CD14-positive monocyte (primary cell): ENCODE measurements at regions not wholly inside any gene's neighbourhood (a gene's known extent, or its start where the extent isn't known, plus 50 kb on each side); places are given as distances from the start of the nearest gene placed in this dataset.

Experiments used
- DNase-seq, 3 donors: peaks; one replicate each; pipeline ENCODE4 v3.0.0-alpha.2; 2011 to 2022
- H2AFZ ChIP-seq: 2 replicates; pipeline ENCODE4 v1.6.0; 2012; ENCODE audit warnings: mild to moderate bottlenecking, low read depth, low read length, inconsistent platforms; ENCODE audit not compliant: insufficient read depth, poor library complexity, severe bottlenecking
- H3K27ac ChIP-seq, 2 donors: 1 replicate in 1 of 2; 2 replicates in 1 of 2; pipeline ENCODE4 v1.5.1; 2012 to 2013; ENCODE audit warnings: low read length in 2 of 2, control low read depth in 1 of 2, inconsistent platforms in 1 of 2, low read depth in 1 of 2, mild to moderate bottlenecking in 1 of 2
- H3K27me3 ChIP-seq, 2 donors: one replicate each; pipeline versions ENCODE4 v1.6.0 to v1.6.1; 2011 to 2013; ENCODE audit warnings: low read length in 2 of 2; ENCODE audit not compliant: control insufficient read depth in 2 of 2, insufficient read depth in 2 of 2
- H3K36me3 ChIP-seq, 2 donors: replicated peaks in 1 of 2; 1 replicate in 1 of 2; 2 replicates in 1 of 2; pipeline versions ENCODE4 v1.5.1 to v1.6.1; 2012 to 2013; ENCODE audit warnings: low read length in 2 of 2, control low read depth in 1 of 2, inconsistent platforms in 1 of 2, mild to moderate bottlenecking in 1 of 2; ENCODE audit not compliant: insufficient read depth in 2 of 2, control insufficient read depth in 1 of 2
- H3K4me1 ChIP-seq, 2 donors: 1 replicate in 1 of 2; 2 replicates in 1 of 2; pipeline versions ENCODE4 v1.5.1 to v1.6.1; 2012 to 2013; ENCODE audit warnings: low read length in 2 of 2, control low read depth in 1 of 2, inconsistent platforms in 1 of 2, mild to moderate bottlenecking in 1 of 2, moderate library complexity in 1 of 2; ENCODE audit not compliant: insufficient read depth in 2 of 2, control insufficient read depth in 1 of 2
- H3K4me2 ChIP-seq: replicated peaks from 2 replicates; pipeline ENCODE3; 2012; ENCODE audit warnings: low read length, moderate library complexity, mild to moderate bottlenecking; ENCODE audit not compliant: poor library complexity, severe bottlenecking; ENCODE audit errors: extremely low read depth
- H3K4me3 ChIP-seq, 3 experiments: fragments of 200-600 bp in 1 of 3; sonication (generic) in 1 of 3; replicated peaks in 1 of 3; 1 replicate in 2 of 3; 2 replicates in 1 of 3; pipeline ENCODE4 v1.5.1; 2011 to 2013; ENCODE audit warnings: low read length in 3 of 3, mild to moderate bottlenecking in 3 of 3, control low read depth in 2 of 3, low read depth in 2 of 3, inconsistent platforms in 1 of 3, moderate library complexity in 1 of 3
- H3K79me2 ChIP-seq: 2 replicates; pipeline ENCODE4 v1.6.0; 2012; ENCODE audit warnings: mild to moderate bottlenecking, control low read depth, inconsistent platforms, low read length, moderate library complexity; ENCODE audit not compliant: insufficient read depth
- H3K9ac ChIP-seq: 2 replicates; pipeline ENCODE4 v1.6.0; 2017; ENCODE audit warnings: low read length, mild to moderate bottlenecking; ENCODE audit not compliant: insufficient read depth, poor library complexity, severe bottlenecking
- H3K9me3 ChIP-seq, 2 donors: replicated peaks in 1 of 2; 1 replicate in 1 of 2; 2 replicates in 1 of 2; pipeline versions ENCODE4 v1.5.1 to v1.6.1; 2012 to 2013; ENCODE audit warnings: low read length in 2 of 2, control low read depth in 1 of 2; ENCODE audit not compliant: control insufficient read depth in 1 of 2, insufficient read depth in 1 of 2
- H4K20me1 ChIP-seq: 2 replicates; pipeline ENCODE4 v1.6.0; 2012; ENCODE audit warnings: mild to moderate bottlenecking, low read length, control low read depth, moderate library complexity; ENCODE audit not compliant: insufficient read depth
- H3K27ac Mint-ChIP-seq, 7 donors: one replicate each; pipeline ENCODE4 v1.8.0; 2020; ENCODE audit warnings: mild to moderate bottlenecking in 7 of 7, mixed read lengths in 7 of 7, moderate library complexity in 6 of 7, inconsistent platforms in 2 of 7
- H3K27me3 Mint-ChIP-seq, 3 donors: one replicate each; pipeline ENCODE4 v1.8.0; 2021 to 2022; ENCODE audit warnings: low read depth in 3 of 3, mild to moderate bottlenecking in 3 of 3, mixed read lengths in 3 of 3, moderate library complexity in 3 of 3, inconsistent platforms in 1 of 3
- H3K36me3 Mint-ChIP-seq, 2 donors: one replicate each; pipeline ENCODE4 v1.8.0; 2020; ENCODE audit warnings: mixed read lengths in 2 of 2, inconsistent platforms in 1 of 2, mild to moderate bottlenecking in 1 of 2
- H3K4me1 Mint-ChIP-seq: one replicate; pipeline ENCODE4 v1.8.0; 2020; ENCODE audit warnings: mild to moderate bottlenecking, mixed read lengths
- H3K4me3 Mint-ChIP-seq, 2 donors: one replicate each; pipeline ENCODE4 v1.8.0; 2020; ENCODE audit warnings: mild to moderate bottlenecking in 2 of 2, mixed read lengths in 2 of 2, moderate library complexity in 1 of 2
- H3K9me3 Mint-ChIP-seq, 7 donors: one replicate each; pipeline ENCODE4 v1.8.0; 2020 to 2022; ENCODE audit warnings: mixed read lengths in 7 of 7, mild to moderate bottlenecking in 6 of 7, moderate library complexity in 6 of 7, inconsistent platforms in 2 of 7
- WGBS: methylation state at CpG from one replicate; pipeline ENCODE4 v1.1.5; 2013; ENCODE audit warnings: missing lambda C conversion rate; ENCODE audit not compliant: insufficient coverage; 5-methylcytosine and 5-hydroxymethylcytosine counted together
- intact Hi-C, 2 donors: fragments of 100-400 bp; cut with micrococcal nuclease; formaldehyde crosslinking; loops; one replicate each; pipeline versions ENCODE4 v1.15.0 to v1.15.1; 2023
- TF ChIP-seq, protein P1 (sequence below): fragments of 200-600 bp; IDR thresholded peaks from one replicate; pipeline ENCODE4 v1.8.0; 2022; ENCODE audit warnings: antibody characterized with exemption, mild to moderate bottlenecking

DNA sequence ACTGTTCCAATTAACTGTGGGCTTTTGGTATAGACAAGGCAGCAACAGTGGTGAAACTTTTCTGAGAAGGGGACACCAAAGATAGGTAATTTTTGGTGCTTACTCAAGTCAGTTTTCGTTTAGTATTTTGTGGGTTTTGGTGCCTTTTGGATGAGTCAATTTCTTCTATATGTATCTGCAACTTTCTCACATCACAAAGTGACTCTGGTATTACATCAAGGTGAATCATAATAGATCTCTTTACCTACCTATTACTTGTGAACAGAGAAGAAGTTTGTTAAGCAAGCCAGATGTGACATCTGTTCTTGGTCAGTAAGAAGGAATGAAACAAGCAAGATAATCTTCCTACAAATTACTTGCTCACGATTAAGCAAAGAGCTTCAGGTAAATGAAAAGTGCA lies 732.4 kb upstream of the DPPA4 start:
- Mint-ChIP-seq H3K27me3 (peaks cover 0 to 2% (median 0%) of the 10 kb centered on the region in 3 donors), H3K4me1 (no peaks in the 10 kb centered on the region), H3K27ac (no peak overlapping the region), H3K9me3 (peaks cover 0 to 13% (median 4%) of the 10 kb centered on the region in 7 donors), H3K4me3 (no peak overlapping the region), H3K36me3 (no peaks in the 10 kb centered on the region)
- TF ChIP-seq, protein P1, sequence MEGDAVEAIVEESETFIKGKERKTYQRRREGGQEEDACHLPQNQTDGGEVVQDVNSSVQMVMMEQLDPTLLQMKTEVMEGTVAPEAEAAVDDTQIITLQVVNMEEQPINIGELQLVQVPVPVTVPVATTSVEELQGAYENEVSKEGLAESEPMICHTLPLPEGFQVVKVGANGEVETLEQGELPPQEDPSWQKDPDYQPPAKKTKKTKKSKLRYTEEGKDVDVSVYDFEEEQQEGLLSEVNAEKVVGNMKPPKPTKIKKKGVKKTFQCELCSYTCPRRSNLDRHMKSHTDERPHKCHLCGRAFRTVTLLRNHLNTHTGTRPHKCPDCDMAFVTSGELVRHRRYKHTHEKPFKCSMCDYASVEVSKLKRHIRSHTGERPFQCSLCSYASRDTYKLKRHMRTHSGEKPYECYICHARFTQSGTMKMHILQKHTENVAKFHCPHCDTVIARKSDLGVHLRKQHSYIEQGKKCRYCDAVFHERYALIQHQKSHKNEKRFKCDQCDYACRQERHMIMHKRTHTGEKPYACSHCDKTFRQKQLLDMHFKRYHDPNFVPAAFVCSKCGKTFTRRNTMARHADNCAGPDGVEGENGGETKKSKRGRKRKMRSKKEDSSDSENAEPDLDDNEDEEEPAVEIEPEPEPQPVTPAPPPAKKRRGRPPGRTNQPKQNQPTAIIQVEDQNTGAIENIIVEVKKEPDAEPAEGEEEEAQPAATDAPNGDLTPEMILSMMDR = no peak
- Histone ChIP-seq H3K27ac (no peak overlapping the region), H3K4me2 (no peak overlapping the region), H2AFZ (no peak overlapping the region), H3K4me3 (no peak overlapping the region), H3K4me1 (no peaks in the 10 kb centered on the region), H3K36me3 (no peaks in the 10 kb centered on the region), H3K79me2 (no peaks in the 10 kb centered on the region), H4K20me1 (no peaks in the 10 kb centered on the region), H3K9ac (no peak overlapping the region), H3K9me3 (peaks cover 0 to 12% of the 10 kb centered on the region in 2 donors), H3K27me3 (no peaks in the 10 kb centered on the region)
- intact Hi-C loops = no loop called here
- DNase-seq = no peak
- WGBS = no CpG with 5 or more reads among the region's 2 CpGs

DNA sequence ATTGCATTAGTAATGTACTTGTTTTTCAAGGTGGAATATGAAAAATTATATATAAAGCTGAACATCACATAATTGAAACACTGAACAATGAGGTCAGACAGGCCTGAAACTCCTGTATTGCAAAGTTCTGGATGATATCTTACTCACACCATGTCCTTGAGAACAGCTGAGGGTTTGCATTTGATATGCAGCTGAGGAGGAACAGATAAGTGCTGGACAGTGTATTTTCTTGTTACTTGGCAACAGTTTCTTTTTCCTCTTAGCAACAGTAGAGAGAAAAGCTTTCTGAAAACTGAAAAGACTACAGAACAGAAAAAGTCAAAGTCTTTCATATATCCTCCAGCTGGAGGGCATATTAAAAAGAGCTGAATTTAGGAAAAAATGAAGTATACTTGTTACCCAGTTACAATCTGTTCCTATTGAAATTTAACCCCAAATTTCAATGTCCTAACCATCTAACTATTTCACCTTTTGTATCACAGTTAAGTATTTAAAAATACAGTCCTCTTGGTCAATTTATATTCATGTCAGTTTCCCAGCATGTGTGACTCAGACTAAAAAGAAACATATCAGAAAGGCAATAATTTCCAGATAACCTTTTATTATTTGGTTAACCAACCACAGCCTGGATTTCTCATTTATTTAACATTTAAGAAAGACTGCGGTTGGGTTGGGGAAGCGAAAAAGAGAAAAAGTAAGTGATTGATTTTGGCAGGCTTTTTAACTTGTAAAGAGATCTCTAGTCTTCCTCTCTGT lies 733.0 kb upstream of the DPPA4 start:
- Mint-ChIP-seq H3K27me3 (no peaks in the 10 kb centered on the region), H3K4me1 (no peaks in the 10 kb centered on the region), H3K9me3 (peaks cover 0 to 13% (median 4%) of the 10 kb centered on the region in 7 donors), H3K36me3 (no peaks in the 10 kb centered on the region), H3K27ac (no peak overlapping the region), H3K4me3 (no peak overlapping the region)
- peaks cover 0 to 12% of the 10 kb centered on the region in 2 donors for H3K9me3 ChIP-seq
- no peaks in the 10 kb centered on the region for H3K79me2 ChIP-seq
- H2AFZ ChIP-seq = no peak overlapping the region
- intact Hi-C loops = no loop called here
- WGBS = no CpG with 5 or more reads among the region's 2 CpGs
- no peaks in the 10 kb centered on the region for H4K20me1 ChIP-seq
- TF ChIP-seq, protein P1 = no peak
- H3K9ac ChIP-seq = no peak overlapping the region
- no peak overlapping the region for H3K4me2 ChIP-seq
- H3K36me3 ChIP-seq = no peaks in the 10 kb centered on the region
- DNase-seq = no peak
- no peaks in the 10 kb centered on the region for H3K27me3 ChIP-seq
- H3K4me1 ChIP-seq = no peaks in the 10 kb centered on the region
- no peak overlapping the region for H3K27ac ChIP-seq
- no peak overlapping the region for H3K4me3 ChIP-seq
